LNCaP clone FGC (cell line): ENCODE measurements at regions not wholly inside any gene's neighbourhood (a gene's known extent, or its start where the extent isn't known, plus 50 kb on each side); places are given as distances from the start of the nearest gene placed in this dataset.

Source experiments
- DNase-seq: peaks from one replicate; pipeline ENCODE4 v3.0.0-alpha.2; 2011; ENCODE audit warnings: low read depth
- H3K4me3 ChIP-seq: 2 replicates; pipeline ENCODE4 v1.5.1; 2011; ENCODE audit warnings: mild to moderate bottlenecking, low read depth, low read length, control low read depth
- TF ChIP-seq, protein P1 (sequence below): IDR thresholded peaks from 2 replicates; pipeline ENCODE4 v1.5.1; 2012; ENCODE audit warnings: mild to moderate bottlenecking; ENCODE audit not compliant: control insufficient read depth, insufficient read depth; ENCODE audit errors: extremely low read depth

DNA sequence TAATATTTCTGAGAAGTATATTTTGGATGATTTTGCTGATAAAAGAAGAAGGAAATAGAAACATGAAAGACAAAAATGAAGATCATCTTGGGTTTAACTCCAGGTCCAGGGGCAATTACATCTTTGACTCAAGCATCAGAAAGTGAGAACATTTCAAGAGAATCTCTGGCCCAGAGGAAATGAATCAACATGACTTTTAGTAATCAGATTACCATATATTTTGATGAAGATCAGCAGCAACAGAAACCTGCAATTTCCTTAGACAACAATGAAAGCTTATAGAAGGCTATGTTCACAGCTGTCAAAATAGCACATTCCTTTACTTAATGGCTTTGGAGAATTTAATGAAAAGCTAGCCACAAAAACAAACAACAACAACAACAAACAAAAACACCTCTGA, 638.1 kb downstream of the EFNA5 start:
- no peak overlapping the region for H3K4me3 ChIP-seq
- DNase-seq: no peak
- TF ChIP-seq, protein P1, sequence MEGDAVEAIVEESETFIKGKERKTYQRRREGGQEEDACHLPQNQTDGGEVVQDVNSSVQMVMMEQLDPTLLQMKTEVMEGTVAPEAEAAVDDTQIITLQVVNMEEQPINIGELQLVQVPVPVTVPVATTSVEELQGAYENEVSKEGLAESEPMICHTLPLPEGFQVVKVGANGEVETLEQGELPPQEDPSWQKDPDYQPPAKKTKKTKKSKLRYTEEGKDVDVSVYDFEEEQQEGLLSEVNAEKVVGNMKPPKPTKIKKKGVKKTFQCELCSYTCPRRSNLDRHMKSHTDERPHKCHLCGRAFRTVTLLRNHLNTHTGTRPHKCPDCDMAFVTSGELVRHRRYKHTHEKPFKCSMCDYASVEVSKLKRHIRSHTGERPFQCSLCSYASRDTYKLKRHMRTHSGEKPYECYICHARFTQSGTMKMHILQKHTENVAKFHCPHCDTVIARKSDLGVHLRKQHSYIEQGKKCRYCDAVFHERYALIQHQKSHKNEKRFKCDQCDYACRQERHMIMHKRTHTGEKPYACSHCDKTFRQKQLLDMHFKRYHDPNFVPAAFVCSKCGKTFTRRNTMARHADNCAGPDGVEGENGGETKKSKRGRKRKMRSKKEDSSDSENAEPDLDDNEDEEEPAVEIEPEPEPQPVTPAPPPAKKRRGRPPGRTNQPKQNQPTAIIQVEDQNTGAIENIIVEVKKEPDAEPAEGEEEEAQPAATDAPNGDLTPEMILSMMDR: no peak

GRCh38 chr5:107028938-107029337, 641.8 kb downstream of the EFNA5 start:
- DNase-seq: no peak
- TF ChIP-seq, protein P1: no peak
- H3K4me3 ChIP-seq: no peak overlapping the region

DNA sequence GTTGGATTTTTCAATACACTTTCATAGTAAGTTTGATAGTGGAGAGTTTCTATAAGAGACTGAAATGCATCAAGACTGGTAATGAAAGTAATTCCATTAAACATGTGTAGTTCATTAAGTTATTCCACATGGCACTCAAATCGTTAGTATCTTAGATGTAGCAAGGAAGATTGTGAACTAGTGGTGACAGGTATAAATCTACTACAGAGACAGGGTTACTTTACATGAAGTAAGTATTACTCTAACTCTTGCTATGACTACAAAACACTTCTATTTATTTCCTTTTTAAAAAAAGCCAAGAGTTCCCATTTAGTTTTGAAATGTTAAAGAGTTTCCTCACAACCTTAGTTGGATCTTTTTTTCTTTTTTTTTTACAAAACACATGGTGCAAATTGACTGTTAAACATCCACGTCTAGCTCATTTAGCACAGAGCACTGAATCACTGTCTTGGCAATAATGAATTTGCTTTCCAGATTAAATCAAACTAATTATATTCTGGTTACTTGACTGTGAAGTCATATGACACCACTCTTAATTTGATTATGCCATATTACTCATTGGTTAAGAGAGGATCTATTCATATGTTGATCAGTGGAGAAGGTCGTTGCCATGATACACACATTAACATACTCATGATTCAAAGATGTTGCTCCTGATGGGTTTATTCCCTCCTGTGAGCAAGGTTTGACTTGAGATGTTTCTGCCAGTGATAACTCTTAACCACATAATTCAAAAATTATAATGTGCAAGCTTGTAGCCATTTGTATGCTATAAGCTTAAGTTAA, 644.8 kb downstream of the EFNA5 start:
- no peak for DNase-seq
- H3K4me3 ChIP-seq: no peak overlapping the region
- TF ChIP-seq, protein P1: no peak

- H3K4me3 ChIP-seq: no peak overlapping the region
- TF ChIP-seq, protein P1: no peak
- DNase-seq: no peak
Measured at GRCh38 chr5:107023732-107024131, 647.0 kb downstream of the EFNA5 start.

DNA sequence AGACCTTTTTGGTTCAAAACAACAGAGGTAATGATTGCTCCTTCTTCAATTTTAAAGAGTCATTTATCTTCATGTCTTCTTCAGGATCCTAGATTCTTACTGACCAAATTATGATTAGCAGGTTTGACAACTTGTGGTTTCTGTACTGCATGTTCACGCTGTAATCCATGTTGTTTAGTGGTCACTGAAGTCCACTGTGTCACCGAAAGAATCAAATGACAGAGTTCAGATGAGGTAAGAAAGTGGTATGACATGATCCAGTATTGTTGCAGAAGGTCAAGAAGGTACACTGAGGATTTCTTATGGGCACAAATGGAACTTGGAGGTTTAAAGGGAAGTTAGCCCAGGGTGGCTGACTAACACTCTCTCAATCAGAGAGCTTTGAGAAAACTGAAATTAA, 649.2 kb downstream of the EFNA5 start:
- no peak for DNase-seq
- H3K4me3 ChIP-seq: no peak overlapping the region
- TF ChIP-seq, protein P1: no peak

DNA sequence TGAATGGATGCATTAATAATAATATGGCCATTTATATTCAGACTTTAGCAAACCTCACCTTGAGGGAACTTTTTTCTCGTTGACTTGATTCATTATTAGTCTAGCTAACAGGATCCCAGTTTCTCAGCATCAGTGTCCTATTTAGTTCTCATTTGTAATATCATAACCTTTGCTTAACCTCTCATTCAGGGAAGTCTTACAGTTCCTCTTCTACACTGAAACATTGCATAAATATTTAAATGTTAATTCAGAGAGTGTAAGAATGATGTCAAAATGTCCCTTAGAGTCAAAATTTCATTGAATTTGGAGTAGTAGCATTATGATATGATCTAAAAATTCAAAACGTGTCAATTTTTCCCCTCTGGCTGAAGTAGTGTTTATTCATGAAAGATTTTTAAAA, 650.1 kb downstream of the EFNA5 start:
- H3K4me3 ChIP-seq: no peak overlapping the region
- TF ChIP-seq, protein P1: no peak
- DNase-seq: no peak

DNA sequence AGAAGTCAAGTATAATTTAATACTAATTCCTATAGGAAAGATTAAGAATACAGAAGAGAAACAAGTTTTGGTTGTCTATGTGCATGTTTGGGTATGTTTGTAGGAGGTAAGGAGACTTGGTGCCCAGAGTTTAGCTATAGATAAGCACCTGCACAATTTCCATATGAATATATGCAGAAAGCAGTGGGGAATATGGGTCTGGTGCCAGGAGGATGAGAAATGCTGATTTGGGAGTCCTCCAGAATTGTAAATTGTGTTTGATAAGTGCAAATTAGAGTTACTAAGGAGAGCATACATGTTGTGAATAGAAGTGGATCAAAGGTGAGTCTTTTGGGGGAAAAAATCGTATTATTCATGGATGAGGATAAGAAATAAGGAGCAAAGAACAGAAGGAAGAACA, 653.1 kb downstream of the EFNA5 start:
- DNase-seq: no peak
- no peak overlapping the region for H3K4me3 ChIP-seq
- TF ChIP-seq, protein P1: no peak
